Brain microvascular endothelial cell (primary cell): ENCODE measurements at regions not wholly inside any gene's neighbourhood (a gene's known extent, or its start where the extent isn't known, plus 50 kb on each side); places are given as distances from the start of the nearest gene placed in this dataset.
A peak's percentile ranks its signal among the peaks of the same experiment; 100 is the strongest.

Source experiments
- DNase-seq: peaks from one replicate; pipeline ENCODE4 v3.0.0-alpha.2; 2020
- H3K27ac ChIP-seq: fragments of 250-450 bp; sonication (Bioruptor Pico); 2 replicates; pipeline ENCODE4 v1.5.1; 2020; ENCODE audit warnings: mild to moderate bottlenecking, moderate library complexity
- H3K27me3 ChIP-seq: fragments of 250-450 bp; sonication (Bioruptor Pico); replicated peaks from 2 replicates; pipeline ENCODE4 v1.5.1; 2020; ENCODE audit warnings: mild to moderate bottlenecking
- H3K36me3 ChIP-seq: fragments of 250-450 bp; sonication (Bioruptor Pico); replicated peaks from 2 replicates; pipeline ENCODE4 v1.5.1; 2020; ENCODE audit warnings: mild to moderate bottlenecking
- H3K4me3 ChIP-seq: 2 replicates; pipeline ENCODE4 v1.5.1; 2011; ENCODE audit warnings: low read depth, mild to moderate bottlenecking, control low read depth, low read length, moderate library complexity
- in situ Hi-C: cut with HindIII; loops from 2 replicates; pipeline ENCODE4 v1.10.0; 2017; ENCODE audit warnings: low sequenced_read_pairs, low pct_ligation_motif_present
- TF ChIP-seq, protein P1 (sequence below): IDR thresholded peaks from 2 replicates; pipeline ENCODE4 v1.5.1; 2011; ENCODE audit warnings: low read depth, mild to moderate bottlenecking, moderate library complexity, low read length, control low read depth, inconsistent platforms; ENCODE audit errors: missing control alignments

DNA sequence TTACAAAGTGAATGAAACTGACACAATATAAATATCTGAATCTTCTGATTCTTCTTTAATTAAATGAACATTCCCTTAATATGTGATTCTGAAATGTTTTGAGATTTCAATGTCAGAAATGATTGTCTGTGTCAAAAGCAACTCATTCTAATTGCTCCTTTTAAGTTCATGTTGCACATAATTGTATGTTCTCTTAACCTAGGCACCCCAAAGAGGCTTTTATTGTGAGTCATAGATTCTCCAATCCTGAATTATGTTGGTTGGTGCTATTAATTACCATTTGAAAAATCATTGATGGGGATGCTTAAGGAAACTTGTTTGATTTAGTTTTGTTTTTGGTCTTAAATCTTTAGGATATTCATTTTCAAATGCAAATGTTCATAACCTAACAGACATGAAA, 829.7 kb upstream of the CITED2 start:
- Histone ChIP-seq H3K4me3 (no peak overlapping the region), H3K36me3 (no peaks in the 10 kb centered on the region), H3K27ac (peak overlapping the region; percentile 64), H3K27me3 (no peaks in the 10 kb centered on the region)
- TF ChIP-seq, protein P1, sequence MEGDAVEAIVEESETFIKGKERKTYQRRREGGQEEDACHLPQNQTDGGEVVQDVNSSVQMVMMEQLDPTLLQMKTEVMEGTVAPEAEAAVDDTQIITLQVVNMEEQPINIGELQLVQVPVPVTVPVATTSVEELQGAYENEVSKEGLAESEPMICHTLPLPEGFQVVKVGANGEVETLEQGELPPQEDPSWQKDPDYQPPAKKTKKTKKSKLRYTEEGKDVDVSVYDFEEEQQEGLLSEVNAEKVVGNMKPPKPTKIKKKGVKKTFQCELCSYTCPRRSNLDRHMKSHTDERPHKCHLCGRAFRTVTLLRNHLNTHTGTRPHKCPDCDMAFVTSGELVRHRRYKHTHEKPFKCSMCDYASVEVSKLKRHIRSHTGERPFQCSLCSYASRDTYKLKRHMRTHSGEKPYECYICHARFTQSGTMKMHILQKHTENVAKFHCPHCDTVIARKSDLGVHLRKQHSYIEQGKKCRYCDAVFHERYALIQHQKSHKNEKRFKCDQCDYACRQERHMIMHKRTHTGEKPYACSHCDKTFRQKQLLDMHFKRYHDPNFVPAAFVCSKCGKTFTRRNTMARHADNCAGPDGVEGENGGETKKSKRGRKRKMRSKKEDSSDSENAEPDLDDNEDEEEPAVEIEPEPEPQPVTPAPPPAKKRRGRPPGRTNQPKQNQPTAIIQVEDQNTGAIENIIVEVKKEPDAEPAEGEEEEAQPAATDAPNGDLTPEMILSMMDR, result no peak
- DNase-seq, result no peak
- in situ Hi-C loops, result no loop called here

DNA sequence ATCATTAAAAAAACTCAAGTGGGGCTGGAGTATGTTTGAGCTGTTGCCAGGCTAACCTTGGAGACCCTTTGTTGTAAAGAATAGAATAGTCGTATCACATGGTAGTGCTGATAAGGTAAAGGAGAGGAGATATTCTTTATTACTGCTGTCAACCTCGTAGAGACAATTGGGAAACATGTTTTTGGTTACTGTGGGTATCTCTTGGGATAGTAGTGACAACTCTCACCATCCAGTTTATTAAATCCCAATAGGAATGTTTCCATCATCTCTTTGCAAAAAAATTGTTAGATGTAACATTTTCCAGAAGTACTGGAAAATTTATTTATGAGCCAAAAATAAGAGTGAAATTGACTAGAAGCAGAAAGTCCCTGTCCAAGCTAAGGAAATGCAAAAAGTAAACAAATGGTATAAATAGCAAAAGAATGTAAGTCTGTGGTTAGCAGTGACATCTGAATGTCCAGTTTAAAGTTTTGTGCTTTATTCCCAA, 829.3 kb upstream of the CITED2 start:
- in situ Hi-C loops, result no loop called here
- TF ChIP-seq, protein P1, result no peak
- Histone ChIP-seq H3K27me3 (no peaks in the 10 kb centered on the region), H3K36me3 (no peaks in the 10 kb centered on the region), H3K4me3 (no peak overlapping the region), H3K27ac (peak overlapping the region; percentile 64)
- peak; percentile 34 for DNase-seq

DNA sequence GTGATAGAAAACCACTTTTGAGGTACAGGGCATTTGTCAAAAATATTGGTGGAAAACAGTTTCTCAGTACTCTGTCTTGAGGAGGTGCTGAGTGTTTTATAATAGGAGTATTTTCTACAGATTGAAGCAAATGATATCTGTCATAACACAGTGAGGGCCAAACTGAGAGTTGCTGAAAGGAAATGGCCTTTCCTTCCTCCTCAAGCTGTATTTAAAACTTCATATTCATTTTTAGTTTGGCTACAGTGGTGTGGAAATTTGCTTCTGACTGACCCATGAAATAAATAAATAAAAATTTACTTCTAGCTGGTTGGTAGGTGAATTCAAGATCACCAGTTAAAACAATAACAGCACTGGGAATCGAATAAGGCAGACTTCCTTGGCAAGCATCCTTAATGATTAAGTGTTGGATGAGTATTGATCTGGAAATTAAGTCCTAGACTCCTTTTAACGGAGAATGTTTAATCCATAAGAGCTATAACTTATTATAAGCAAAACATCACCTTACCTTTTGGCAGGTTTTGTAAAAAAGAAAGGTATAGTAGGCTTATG, 828.6 kb upstream of the CITED2 start:
- H3K4me3 ChIP-seq, result no peak overlapping the region
- H3K36me3 ChIP-seq, result no peaks in the 10 kb centered on the region
- DNase-seq, result no peak
- H3K27me3 ChIP-seq, result no peaks in the 10 kb centered on the region
- in situ Hi-C loops, result no loop called here
- H3K27ac ChIP-seq, result no peak overlapping the region
- TF ChIP-seq, protein P1, result no peak

DNA sequence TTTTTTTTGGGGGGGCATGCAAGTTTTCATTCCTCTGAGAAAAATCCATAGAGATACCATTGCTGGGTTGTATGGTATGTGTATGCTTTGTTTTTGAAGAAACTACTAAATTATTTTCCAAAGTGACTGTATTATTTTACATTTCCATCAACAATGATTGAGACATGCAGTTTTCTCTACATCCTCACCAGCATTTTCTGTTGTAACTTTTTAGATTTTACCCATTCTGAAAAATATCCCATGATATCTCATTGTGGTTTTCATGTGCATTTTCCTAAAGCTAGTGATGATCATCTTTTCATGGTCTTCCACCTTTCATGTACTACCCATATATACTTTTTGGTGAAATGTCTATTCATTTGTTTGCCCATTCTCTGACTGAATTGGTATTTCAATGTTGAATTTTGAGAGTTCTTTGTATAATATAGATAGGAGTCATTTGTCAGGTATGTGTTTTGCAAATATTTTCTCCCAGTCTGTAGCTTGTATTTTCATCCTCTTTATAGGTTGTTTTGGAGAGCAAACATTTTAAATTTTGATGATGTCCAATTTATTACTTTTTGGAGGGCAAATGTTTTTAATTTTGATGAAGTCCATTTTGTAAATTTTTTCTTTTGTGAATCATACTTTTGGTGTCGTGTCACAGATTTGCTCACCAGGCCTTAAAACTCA, 827.5 kb upstream of the CITED2 start:
- in situ Hi-C loops, result no loop called here
- H3K36me3 ChIP-seq, result no peaks in the 10 kb centered on the region
- H3K27me3 ChIP-seq, result no peaks in the 10 kb centered on the region
- TF ChIP-seq, protein P1, result no peak
- DNase-seq, result no peak
- H3K4me3 ChIP-seq, result no peak overlapping the region
- no peak overlapping the region for H3K27ac ChIP-seq

DNA sequence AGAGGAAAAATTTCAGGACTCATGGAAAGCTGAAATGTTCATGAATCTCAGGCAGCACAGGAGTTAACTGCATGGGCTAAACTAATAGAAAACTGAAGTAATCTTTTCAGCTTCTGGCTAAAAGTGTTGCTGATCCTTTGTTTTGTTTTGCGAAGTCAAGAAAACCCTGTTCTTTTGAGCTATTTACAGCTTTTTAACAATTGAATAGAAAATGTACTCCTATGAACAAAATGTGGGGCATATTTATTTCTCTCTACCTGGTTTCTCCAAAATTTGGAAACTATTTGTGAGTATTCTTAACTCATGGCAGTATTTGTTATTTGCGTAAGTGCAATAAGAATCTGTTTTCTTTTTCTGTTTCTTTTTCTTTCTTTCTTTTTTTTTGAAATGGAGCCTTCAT, 818.8 kb upstream of the CITED2 start:
- Histone ChIP-seq H3K36me3 (no peaks in the 10 kb centered on the region), H3K27ac (no peak overlapping the region), H3K27me3 (no peaks in the 10 kb centered on the region), H3K4me3 (no peak overlapping the region)
- in situ Hi-C loops, result no loop called here
- TF ChIP-seq, protein P1, result no peak
- DNase-seq, result no peak
